ENCODE measurements at regions not wholly inside any gene's neighbourhood (a gene's known extent, or its start where the extent isn't known, plus 50 kb on each side); places are given as distances from the start of the nearest gene placed in this dataset.

GRCh38 chr1:4305526-4306301, 348.7 kb upstream of the AJAP1 start:
- H3K4me1 ChIP-seq (ENCODE audit: insufficient read depth) = no peaks in the 10 kb centered on the region
- H3K27ac ChIP-seq (ENCODE audit: low read depth) = no peak overlapping the region
- H3K36me3 ChIP-seq (ENCODE audit: insufficient read depth) = no peaks in the 10 kb centered on the region
- 80% methylated on average over 6 of the region's 6 CpGs for WGBS
- H3K4me3 ChIP-seq (ENCODE audit: low read depth, low read length) = no peak overlapping the region
- DNase-seq (ENCODE audit: extremely low spot score) = no peak

DNA sequence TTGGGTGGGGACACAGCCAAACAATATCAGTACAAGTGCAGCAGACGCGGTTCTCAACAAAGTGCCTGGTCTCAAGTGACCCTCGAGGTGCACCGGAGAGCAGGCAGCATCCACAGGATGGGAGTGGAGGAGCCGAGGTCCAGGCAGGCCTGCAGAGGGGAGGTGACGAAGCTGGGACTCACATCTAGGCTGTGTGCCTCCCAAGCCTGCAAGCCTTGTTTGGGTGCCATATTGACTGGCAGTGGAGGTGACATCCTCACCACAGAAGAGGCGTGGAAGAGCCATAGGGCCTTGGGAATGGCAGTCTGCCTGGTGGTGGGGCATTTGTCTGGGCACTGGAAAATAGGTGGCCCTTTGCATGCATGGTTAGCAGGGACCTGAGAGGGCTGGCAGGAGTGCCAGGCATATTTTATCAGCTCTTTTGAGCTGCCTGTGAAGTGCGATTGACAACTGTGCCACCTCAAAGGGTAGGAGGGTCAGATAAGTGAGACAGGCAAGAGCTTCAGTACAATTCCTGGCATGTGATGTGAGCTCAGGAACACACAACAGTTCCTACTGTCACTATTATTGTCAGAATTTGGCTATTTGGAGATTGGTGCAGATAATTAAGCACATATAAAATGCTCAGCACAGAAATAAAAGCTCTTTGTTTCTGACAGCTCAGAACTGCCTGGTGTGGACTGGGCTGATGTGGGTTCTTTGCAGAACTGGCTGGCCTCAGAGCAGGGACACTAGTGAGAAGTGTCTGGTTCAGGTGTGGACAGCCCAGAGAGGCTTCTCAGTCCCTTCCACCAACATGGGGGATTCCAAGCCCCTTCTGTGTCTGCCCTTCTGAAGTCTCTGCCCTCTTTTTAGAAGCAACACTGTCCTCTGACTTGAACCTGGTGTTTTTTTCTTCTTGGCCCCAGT, 347.6 kb upstream of the AJAP1 start:
- Histone ChIP-seq H3K4me3 (ENCODE audit: low read depth, low read length) (no peak overlapping the region), H3K27ac (ENCODE audit: low read depth) (no peak overlapping the region), H3K4me1 (ENCODE audit: insufficient read depth) (no peaks in the 10 kb centered on the region), H3K36me3 (ENCODE audit: insufficient read depth) (no peaks in the 10 kb centered on the region)
- 90% methylated on average over 8 of the region's 8 CpGs for WGBS
- DNase-seq (ENCODE audit: extremely low spot score) = no peak

DNA sequence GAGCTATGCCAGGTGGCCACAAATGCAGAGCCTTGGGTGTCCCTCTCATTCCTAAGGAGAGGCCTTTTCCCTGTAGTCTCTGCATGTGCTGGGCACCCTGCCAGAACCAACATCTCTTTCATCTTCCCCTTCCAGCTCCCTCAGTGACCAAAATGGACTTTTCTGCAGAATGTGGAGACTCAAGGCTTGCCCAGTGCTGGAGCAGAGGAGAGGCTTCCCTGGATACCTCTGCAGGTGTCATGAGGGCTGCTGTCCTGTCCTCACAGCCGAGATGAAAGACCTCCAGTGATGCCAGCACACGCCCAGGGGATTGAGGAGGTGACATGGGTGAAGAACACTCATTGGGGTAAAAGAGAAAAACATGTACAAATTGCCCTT, 347.0 kb upstream of the AJAP1 start:
- 58% methylated on average over 2 of the region's 2 CpGs for WGBS
- Histone ChIP-seq H3K4me3 (ENCODE audit: low read depth, low read length) (no peak overlapping the region), H3K4me1 (ENCODE audit: insufficient read depth) (no peaks in the 10 kb centered on the region), H3K36me3 (ENCODE audit: insufficient read depth) (no peaks in the 10 kb centered on the region), H3K27ac (ENCODE audit: low read depth) (no peak overlapping the region)
- DNase-seq (ENCODE audit: extremely low spot score) = no peak

GRCh38 chr1:4307911-4308545, 346.4 kb upstream of the AJAP1 start:
- DNase-seq (ENCODE audit: extremely low spot score) = no peak
- Histone ChIP-seq H3K36me3 (ENCODE audit: insufficient read depth) (no peaks in the 10 kb centered on the region), H3K4me3 (ENCODE audit: low read depth, low read length) (no peak overlapping the region), H3K27ac (ENCODE audit: low read depth) (no peak overlapping the region), H3K4me1 (ENCODE audit: insufficient read depth) (no peaks in the 10 kb centered on the region)
- 87% methylated on average over 15 of the region's 15 CpGs for WGBS

- Histone ChIP-seq H3K4me1 (ENCODE audit: insufficient read depth) (no peaks in the 10 kb centered on the region), H3K4me3 (ENCODE audit: low read depth, low read length) (no peak overlapping the region), H3K27ac (ENCODE audit: low read depth) (no peak overlapping the region), H3K36me3 (ENCODE audit: insufficient read depth) (no peaks in the 10 kb centered on the region)
- 66% methylated on average over 9 of the region's 9 CpGs for WGBS
- no peak for DNase-seq (ENCODE audit: extremely low spot score)
These were observed 345.6 kb upstream of the AJAP1 start for GRCh38 chr1:4308806-4309205.

DNA sequence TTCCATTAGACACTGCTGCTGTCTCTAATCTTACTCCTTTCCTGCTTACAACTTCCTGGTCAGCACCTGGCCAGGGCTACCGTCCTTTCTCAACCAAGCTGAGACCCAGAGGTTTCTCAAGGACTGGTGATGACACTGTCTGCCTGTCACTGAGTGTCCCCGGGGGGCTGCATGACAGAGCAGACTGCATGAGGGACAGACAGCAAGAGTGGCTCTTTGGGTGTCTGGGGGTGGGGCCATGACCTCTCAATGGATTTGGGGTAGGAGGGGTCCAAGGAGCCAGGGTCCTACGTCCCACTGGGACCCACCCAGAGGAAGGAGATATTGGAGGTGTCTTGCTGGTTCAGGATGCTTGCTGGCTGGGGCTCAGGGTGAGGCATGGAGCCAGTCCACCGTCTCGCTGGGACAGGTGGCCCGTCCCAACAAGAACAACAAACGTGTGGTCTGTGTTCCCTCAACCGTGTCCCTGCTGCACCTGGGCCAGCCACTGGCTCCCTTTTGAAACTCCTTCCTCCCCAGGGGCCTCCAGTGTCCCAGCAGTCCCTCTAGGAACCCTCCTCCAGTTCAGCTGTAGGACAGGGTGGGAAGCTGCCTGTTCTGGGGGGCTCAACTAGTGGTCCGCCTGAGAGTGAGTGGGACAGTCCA, 344.6 kb upstream of the AJAP1 start:
- 66% methylated on average over 9 of the region's 9 CpGs for WGBS
- Histone ChIP-seq H3K4me1 (ENCODE audit: insufficient read depth) (no peaks in the 10 kb centered on the region), H3K27ac (ENCODE audit: low read depth) (no peak overlapping the region), H3K36me3 (ENCODE audit: insufficient read depth) (no peaks in the 10 kb centered on the region), H3K4me3 (ENCODE audit: low read depth, low read length) (no peak overlapping the region)
- DNase-seq (ENCODE audit: extremely low spot score) = no peak

DNA sequence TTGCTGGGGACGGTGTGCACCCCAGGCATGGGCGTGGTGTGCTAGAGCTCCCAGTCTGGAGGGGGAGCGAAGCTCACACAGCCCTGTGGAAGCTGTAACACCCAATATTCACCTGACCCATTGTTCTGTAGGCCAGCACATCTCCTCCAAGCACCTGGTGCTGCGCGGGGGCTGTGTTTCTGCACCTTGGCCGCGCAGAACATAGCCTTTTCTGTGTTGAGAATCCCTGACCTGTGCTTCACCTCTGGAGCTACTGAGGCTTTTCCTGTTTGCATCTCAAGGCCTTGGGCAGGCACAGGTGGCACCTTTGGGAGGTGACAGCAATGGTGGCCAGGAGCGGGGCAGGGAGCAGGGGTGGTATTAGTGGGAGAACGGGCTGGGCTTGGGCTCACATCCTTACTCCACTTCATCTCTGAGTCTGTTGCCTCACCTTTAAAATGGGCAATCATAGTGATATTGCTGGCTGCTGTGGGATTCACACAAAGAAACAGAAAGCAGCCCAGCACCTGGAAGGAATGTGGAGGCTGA, 343.9 kb upstream of the AJAP1 start:
- WGBS = 91% methylated on average over 9 of the region's 9 CpGs
- no peaks in the 10 kb centered on the region for H3K4me1 ChIP-seq (ENCODE audit: insufficient read depth)
- no peak overlapping the region for H3K27ac ChIP-seq (ENCODE audit: low read depth)
- H3K4me3 ChIP-seq (ENCODE audit: low read depth, low read length) = no peak overlapping the region
- DNase-seq (ENCODE audit: extremely low spot score) = no peak
- H3K36me3 ChIP-seq (ENCODE audit: insufficient read depth) = no peaks in the 10 kb centered on the region

DNA sequence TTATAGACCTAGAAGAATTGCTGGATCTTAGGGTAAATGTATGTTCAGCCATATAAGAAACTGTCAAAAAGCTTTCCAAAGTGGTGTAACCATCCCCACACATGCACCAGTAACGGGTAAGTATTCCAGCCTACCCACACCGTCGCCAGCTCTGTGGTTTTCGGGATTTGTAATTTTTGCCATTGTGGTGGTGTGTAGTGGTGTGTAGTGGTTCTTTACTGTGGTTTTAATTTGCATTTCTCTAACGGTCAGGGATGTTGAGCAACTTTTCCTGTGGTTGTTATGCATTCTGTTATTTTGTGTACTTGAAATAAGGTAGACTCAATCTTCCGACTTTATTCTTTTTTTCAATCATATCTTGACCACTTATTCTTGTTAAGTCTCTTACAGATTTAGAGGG, 342.4 kb upstream of the AJAP1 start:
- no peak overlapping the region for H3K4me3 ChIP-seq (ENCODE audit: low read depth, low read length)
- no peak for DNase-seq (ENCODE audit: extremely low spot score)
- 88% methylated on average over 6 of the region's 6 CpGs for WGBS
- no peaks in the 10 kb centered on the region for H3K4me1 ChIP-seq (ENCODE audit: insufficient read depth)
- no peak overlapping the region for H3K27ac ChIP-seq (ENCODE audit: low read depth)
- H3K36me3 ChIP-seq (ENCODE audit: insufficient read depth) = no peaks in the 10 kb centered on the region

DNA sequence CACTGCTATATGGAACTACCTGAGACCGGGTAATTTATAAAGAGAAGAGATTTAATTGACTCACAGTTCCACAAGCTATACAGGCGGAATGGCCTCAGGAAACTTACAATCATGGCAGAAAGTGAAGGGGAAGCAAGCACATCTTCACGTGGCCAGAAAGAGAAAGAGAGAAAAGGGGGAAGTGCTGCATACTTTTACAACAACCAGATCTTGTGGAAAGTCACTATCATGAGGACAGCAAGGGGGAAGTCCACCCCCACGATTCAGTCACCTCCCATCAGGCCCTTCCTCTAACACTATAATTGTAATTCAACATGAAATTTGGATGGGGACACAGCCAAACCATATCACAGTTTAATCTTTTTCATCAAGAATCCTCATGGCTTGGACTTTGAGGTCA, 339.2 kb upstream of the AJAP1 start:
- no peak for DNase-seq (ENCODE audit: extremely low spot score)
- no peak overlapping the region for H3K27ac ChIP-seq (ENCODE audit: low read depth)
- no peaks in the 10 kb centered on the region for H3K36me3 ChIP-seq (ENCODE audit: insufficient read depth)
- 64% methylated on average over 4 of the region's 4 CpGs for WGBS
- no peak overlapping the region for H3K4me3 ChIP-seq (ENCODE audit: low read depth, low read length)
- H3K4me1 ChIP-seq (ENCODE audit: insufficient read depth) = no peaks in the 10 kb centered on the region

DNA sequence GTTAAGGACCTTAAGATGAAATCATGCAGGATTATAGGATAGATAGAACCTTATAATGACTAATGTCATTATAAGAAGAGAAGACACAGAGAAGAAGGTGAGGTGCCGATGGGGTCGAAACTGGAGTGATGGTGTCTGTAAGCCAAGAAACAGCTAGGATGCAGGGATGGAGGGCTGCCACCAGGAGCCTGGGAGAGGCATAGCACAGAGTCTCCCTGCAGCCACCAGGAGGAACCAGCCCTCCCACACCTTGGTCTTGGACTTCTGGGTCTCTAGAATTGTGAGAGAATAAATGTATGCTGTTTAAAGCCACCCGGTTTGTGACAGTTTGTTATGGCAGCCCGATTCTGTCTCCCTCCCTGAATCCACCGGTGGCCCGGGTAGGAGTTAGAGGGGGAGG, 337.2 kb upstream of the AJAP1 start:
- DNase-seq (ENCODE audit: extremely low spot score) = no peak
- 71% methylated on average over 6 of the region's 6 CpGs for whole genome bisulfite sequencing

DNA sequence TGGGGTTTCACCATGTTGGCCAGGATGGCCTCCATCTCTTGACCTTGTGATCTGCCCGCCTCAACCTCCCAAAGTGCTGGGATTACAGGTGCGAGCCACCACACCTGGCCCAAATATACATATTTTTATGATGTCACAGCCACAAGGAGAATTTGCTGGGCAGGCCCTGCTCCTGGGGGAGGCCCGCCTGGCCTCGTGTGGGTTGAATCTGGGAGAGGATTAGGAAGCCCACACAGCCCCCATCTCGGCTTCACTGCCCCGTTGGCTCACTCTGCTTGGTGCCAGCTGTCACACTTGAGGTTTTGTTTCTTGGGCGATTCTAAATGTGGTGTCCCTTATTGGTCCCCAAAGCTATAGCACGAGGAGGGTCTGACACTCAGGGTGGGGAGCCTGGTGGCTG, 335.7 kb upstream of the AJAP1 start:
- no peaks in the 10 kb centered on the region for H3K4me1 ChIP-seq (ENCODE audit: insufficient read depth)
- WGBS = 80% methylated on average over 8 of the region's 8 CpGs
- H3K4me3 ChIP-seq (ENCODE audit: low read depth, low read length) = no peak overlapping the region
- H3K27ac ChIP-seq (ENCODE audit: low read depth) = no peak overlapping the region
- no peak for DNase-seq (ENCODE audit: extremely low spot score)
- H3K36me3 ChIP-seq (ENCODE audit: insufficient read depth) = no peaks in the 10 kb centered on the region

More for the DNA sequence above, 337.2 kb upstream of the AJAP1 start:
- Histone ChIP-seq H3K4me3 (ENCODE audit: low read depth, low read length) (no peak overlapping the region), H3K27ac (ENCODE audit: low read depth) (no peak overlapping the region), H3K36me3 (ENCODE audit: insufficient read depth) (no peaks in the 10 kb centered on the region), H3K4me1 (ENCODE audit: insufficient read depth) (no peaks in the 10 kb centered on the region)

DNA sequence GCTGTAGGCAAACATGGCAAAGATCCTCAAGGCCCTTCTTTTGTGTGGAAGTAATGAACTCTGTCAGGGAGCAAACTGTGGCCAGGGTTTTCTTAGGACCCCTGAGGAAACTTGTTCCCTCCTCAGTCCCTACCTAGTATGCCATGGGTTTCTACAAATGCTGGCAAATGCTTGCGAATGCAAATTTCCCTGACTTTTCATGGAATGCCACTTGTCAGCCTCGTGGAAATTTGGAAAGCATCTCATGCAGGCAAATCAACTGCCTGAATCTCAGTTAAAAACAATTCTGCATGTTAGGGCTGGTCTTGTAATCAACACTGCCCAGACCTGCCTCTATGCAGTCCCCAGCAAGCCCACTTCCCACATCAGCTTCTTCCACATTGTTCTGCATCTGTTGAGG, 334.9 kb upstream of the AJAP1 start:
- H3K4me3 ChIP-seq (ENCODE audit: low read depth, low read length) = no peak overlapping the region
- no peaks in the 10 kb centered on the region for H3K36me3 ChIP-seq (ENCODE audit: insufficient read depth)
- no peaks in the 10 kb centered on the region for H3K4me1 ChIP-seq (ENCODE audit: insufficient read depth)
- DNase-seq (ENCODE audit: extremely low spot score) = no peak
- 58% methylated on average over 2 of the region's 2 CpGs for WGBS
- H3K27ac ChIP-seq (ENCODE audit: low read depth) = no peak overlapping the region

- 58% methylated on average over 7 of the region's 7 CpGs for WGBS
- Histone ChIP-seq H3K4me3 (ENCODE audit: low read depth, low read length) (no peak overlapping the region), H3K4me1 (ENCODE audit: insufficient read depth) (no peaks in the 10 kb centered on the region), H3K27ac (ENCODE audit: low read depth) (no peak overlapping the region), H3K36me3 (ENCODE audit: insufficient read depth) (no peaks in the 10 kb centered on the region)
- no peak for DNase-seq (ENCODE audit: extremely low spot score)
These were observed 331.5 kb upstream of the AJAP1 start for GRCh38 chr1:4322881-4323280.

All from urinary bladder (tissue), 3 donors.